Muscle of leg (tissue), 3 donors: ENCODE measurements at regions not wholly inside any gene's neighbourhood (a gene's known extent, or its start where the extent isn't known, plus 50 kb on each side); places are given as distances from the start of the nearest gene placed in this dataset.

Source experiments
- DNase-seq: peaks from one replicate; pipeline ENCODE4 v3.0.0; 2013
- H3K27ac ChIP-seq: one replicate; pipeline ENCODE4 v1.5.1; 2013; ENCODE audit warnings: mild to moderate bottlenecking, low read length, control low read depth
- H3K27me3 ChIP-seq: one replicate; pipeline ENCODE4 v1.6.1; 2013; ENCODE audit warnings: low read length; ENCODE audit not compliant: control insufficient read depth, insufficient read depth
- H3K36me3 ChIP-seq: one replicate; pipeline ENCODE4 v1.6.1; 2013; ENCODE audit warnings: low read length; ENCODE audit not compliant: control insufficient read depth, insufficient read depth
- H3K4me1 ChIP-seq: one replicate; pipeline ENCODE4 v1.6.1; 2013; ENCODE audit warnings: low read length; ENCODE audit not compliant: control insufficient read depth, insufficient read depth
- H3K4me3 ChIP-seq: one replicate; pipeline ENCODE4 v1.5.1; 2013; ENCODE audit warnings: low read length, control low read depth
- H3K9me3 ChIP-seq: replicated peaks from 2 replicates; pipeline ENCODE4 v1.6.1; 2013; ENCODE audit warnings: low read depth, low read length; ENCODE audit not compliant: control insufficient read depth
- WGBS: methylation state at CpG from one replicate; pipeline ENCODE4 v1.1.5; 2013; ENCODE audit warnings: missing lambda C conversion rate; ENCODE audit not compliant: insufficient coverage; 5-methylcytosine and 5-hydroxymethylcytosine counted together

- DNase-seq: peak; percentile 20
- WGBS: 86% methylated on average over 3 of the region's 11 CpGs
- peaks cover 2% of the 10 kb centered on the region for H3K36me3 ChIP-seq
- peaks cover 17% of the 10 kb centered on the region for H3K4me1 ChIP-seq
- no peak overlapping the region for H3K27ac ChIP-seq
- H3K4me3 ChIP-seq: no peak overlapping the region
- H3K9me3 ChIP-seq: no peaks in the 10 kb centered on the region
- no peaks in the 10 kb centered on the region for H3K27me3 ChIP-seq
Observed at GRCh38 chr1:173418107-173418985, 58.8 kb upstream of the PRDX6 start.

GRCh38 chr1:173420330-173420806 is 56.8 kb upstream of the PRDX6 start:
- peak; percentile 87 for DNase-seq
- peaks cover 18% of the 10 kb centered on the region for H3K4me1 ChIP-seq
- WGBS: no CpG with 5 or more reads among the region's 7 CpGs
- peaks cover 2% of the 10 kb centered on the region for H3K36me3 ChIP-seq
- H3K4me3 ChIP-seq: no peak overlapping the region
- H3K9me3 ChIP-seq: no peaks in the 10 kb centered on the region
- H3K27ac ChIP-seq: no peak overlapping the region
- no peaks in the 10 kb centered on the region for H3K27me3 ChIP-seq

- peaks cover 18% of the 10 kb centered on the region for H3K4me1 ChIP-seq
- peaks cover 2% of the 10 kb centered on the region for H3K36me3 ChIP-seq
- 80% methylated on average over 1 of the region's 4 CpGs for WGBS
- H3K4me3 ChIP-seq: no peak overlapping the region
- DNase-seq: no peak
- no peaks in the 10 kb centered on the region for H3K9me3 ChIP-seq
- H3K27ac ChIP-seq: peak overlapping the region; percentile 4
- no peaks in the 10 kb centered on the region for H3K27me3 ChIP-seq
Observed at GRCh38 chr1:173421286-173421685, 55.8 kb upstream of the PRDX6 start.

GRCh38 chr1:173421789-173422188 is 55.3 kb upstream of the PRDX6 start:
- Histone ChIP-seq H3K27ac (no peak overlapping the region), H3K27me3 (no peaks in the 10 kb centered on the region), H3K4me3 (no peak overlapping the region), H3K9me3 (no peaks in the 10 kb centered on the region), H3K4me1 (peaks cover 17% of the 10 kb centered on the region), H3K36me3 (peaks cover 2% of the 10 kb centered on the region)
- no peak for DNase-seq
- no CpG with 5 or more reads among the region's 4 CpGs for WGBS

GRCh38 chr1:173422456-173422976 is 54.6 kb upstream of the PRDX6 start:
- no peaks in the 10 kb centered on the region for H3K36me3 ChIP-seq
- no CpG with 5 or more reads among the region's 5 CpGs for WGBS
- H3K9me3 ChIP-seq: no peaks in the 10 kb centered on the region
- H3K27me3 ChIP-seq: no peaks in the 10 kb centered on the region
- H3K27ac ChIP-seq: no peak overlapping the region
- peak; percentile 68 for DNase-seq
- H3K4me1 ChIP-seq: peaks cover 17% of the 10 kb centered on the region
- H3K4me3 ChIP-seq: no peak overlapping the region

GRCh38 chr1:173423291-173423690 is 53.8 kb upstream of the PRDX6 start:
- H3K27ac ChIP-seq: peak overlapping the region; percentile 10
- no peak overlapping the region for H3K4me3 ChIP-seq
- DNase-seq: peak; percentile 39
- no CpG with 5 or more reads among the region's 1 CpG for WGBS
- H3K4me1 ChIP-seq: peaks cover 17% of the 10 kb centered on the region
- no peaks in the 10 kb centered on the region for H3K9me3 ChIP-seq
- H3K36me3 ChIP-seq: no peaks in the 10 kb centered on the region
- no peaks in the 10 kb centered on the region for H3K27me3 ChIP-seq

GRCh38 chr1:173424143-173424542 is 53.0 kb upstream of the PRDX6 start:
- peaks cover 21% of the 10 kb centered on the region for H3K4me1 ChIP-seq
- H3K9me3 ChIP-seq: no peaks in the 10 kb centered on the region
- H3K36me3 ChIP-seq: no peaks in the 10 kb centered on the region
- no peak overlapping the region for H3K27ac ChIP-seq
- no peaks in the 10 kb centered on the region for H3K27me3 ChIP-seq
- 71% methylated on average over 3 of the region's 4 CpGs for WGBS
- no peak overlapping the region for H3K4me3 ChIP-seq
- DNase-seq: no peak

GRCh38 chr1:173424782-173425407 is 52.2 kb upstream of the PRDX6 start:
- Histone ChIP-seq H3K4me1 (peaks cover 28% of the 10 kb centered on the region), H3K4me3 (no peak overlapping the region), H3K27ac (no peak overlapping the region), H3K36me3 (no peaks in the 10 kb centered on the region), H3K27me3 (no peaks in the 10 kb centered on the region), H3K9me3 (no peaks in the 10 kb centered on the region)
- no CpG with 5 or more reads among the region's 2 CpGs for WGBS
- no peak for DNase-seq

GRCh38 chr1:173426057-173426456 is 51.1 kb upstream of the PRDX6 start:
- WGBS: 90% methylated on average over 2 of the region's 5 CpGs
- Histone ChIP-seq H3K27ac (peak overlapping the region; percentile 39), H3K36me3 (no peaks in the 10 kb centered on the region), H3K4me1 (peaks cover 33% of the 10 kb centered on the region), H3K27me3 (no peaks in the 10 kb centered on the region), H3K9me3 (no peaks in the 10 kb centered on the region), H3K4me3 (no peak overlapping the region)
- DNase-seq: peak; percentile 36
